Right lobe of liver (tissue), 4 donors: ENCODE measurements at regions not wholly inside any gene's neighbourhood (a gene's known extent, or its start where the extent isn't known, plus 50 kb on each side); places are given as distances from the start of the nearest gene placed in this dataset.
"Not testable (repeated sequence)": the region's sequence is repeated elsewhere in the genome, so short reads cannot be mapped to it uniquely, and the experiment has no call there.

Source experiments
- CTCF ChIP-seq, 4 donors: fragments of 200-600 bp in 3 of 4; fragments of 450-650 bp in 1 of 4; IDR thresholded peaks; one replicate each; pipeline versions ENCODE4 v1.5.1 to v1.8.0; 2016 to 2022; ENCODE audit warnings: antibody characterized with exemption in 4 of 4, mild to moderate bottlenecking in 2 of 4
- POLR2A ChIP-seq: fragments of 450-650 bp; IDR thresholded peaks from one replicate; pipeline ENCODE4 v1.6.1; 2017; ENCODE audit warnings: antibody characterized with exemption, mild to moderate bottlenecking
- donor health status: DM: no; HTN: no; CAD: no.
- donor health status: DM: no; HTN: no; CAD: no.
- donor health status: DM: no; HTN: yes; CAD: no.

GRCh38 chr17:22398446-22398845 is 706.1 kb downstream of the KCNJ18 start:
- not testable (repeated sequence) for TF ChIP-seq CTCF (IDR thresholded peaks at IDR 0.05); POLR2A
